H9 (cell line): ENCODE measurements at regions not wholly inside any gene's neighbourhood (a gene's known extent, or its start where the extent isn't known, plus 50 kb on each side); places are given as distances from the start of the nearest gene placed in this dataset.

ENCODE experiments used
- DNase-seq: peaks from one replicate; pipeline ENCODE4 v3.0.0-alpha.2; 2017
- H2AFZ ChIP-seq: one replicate; pipeline ENCODE4 v1.6.1; 2013; ENCODE audit warnings: mild to moderate bottlenecking, low read length, control low read depth, moderate library complexity
- H2AK5ac ChIP-seq: 2 replicates; pipeline ENCODE4 v1.6.1; 2013; ENCODE audit warnings: low read length, control low read depth, mixed read lengths; ENCODE audit not compliant: insufficient read length
- H2BK120ac ChIP-seq: one replicate; pipeline ENCODE4 v1.6.1; 2013; ENCODE audit warnings: low read depth, mild to moderate bottlenecking, low read length, control low read depth, inconsistent platforms; ENCODE audit not compliant: poor library complexity, severe bottlenecking
- H2BK12ac ChIP-seq: 2 replicates; pipeline ENCODE4 v1.6.1; 2013; ENCODE audit warnings: low read length, control low read depth, mixed read lengths, low read depth; ENCODE audit not compliant: insufficient read length
- H2BK15ac ChIP-seq: 2 replicates; pipeline ENCODE4 v1.6.1; 2013; ENCODE audit warnings: low read depth, low read length, control low read depth
- H2BK20ac ChIP-seq: one replicate; pipeline ENCODE4 v1.6.1; 2013; ENCODE audit warnings: low read depth, mild to moderate bottlenecking, low read length, control low read depth, inconsistent platforms; ENCODE audit not compliant: poor library complexity, severe bottlenecking
- H2BK5ac ChIP-seq: 2 replicates; pipeline ENCODE4 v1.6.1; 2013; ENCODE audit warnings: low read length, control low read depth, mixed read lengths; ENCODE audit not compliant: insufficient read length
- H3K14ac ChIP-seq: 2 replicates; pipeline ENCODE4 v1.6.1; 2013; ENCODE audit warnings: low read length, control low read depth; ENCODE audit not compliant: insufficient read depth
- H3K18ac ChIP-seq: 2 replicates; pipeline ENCODE4 v1.6.1; 2013; ENCODE audit warnings: low read depth, mild to moderate bottlenecking, mixed read lengths, low read length, control low read depth; ENCODE audit not compliant: insufficient read length
- H3K23ac ChIP-seq: 2 replicates; pipeline ENCODE4 v1.6.1; 2013; ENCODE audit warnings: low read length, control low read depth, mixed read lengths, low read depth; ENCODE audit not compliant: insufficient read length
- H3K23me2 ChIP-seq: 2 replicates; pipeline ENCODE4 v1.6.1; 2013; ENCODE audit warnings: low read depth, mild to moderate bottlenecking, mixed read lengths, low read length, control low read depth; ENCODE audit not compliant: insufficient read length, poor library complexity, severe bottlenecking
- H3K27ac ChIP-seq: 2 replicates; pipeline ENCODE4 v1.5.1; 2013; ENCODE audit warnings: low read length, control low read depth, mixed read lengths, low read depth; ENCODE audit not compliant: insufficient read length
- H3K27me3 ChIP-seq: 2 replicates; pipeline ENCODE4 v1.6.1; 2013; ENCODE audit warnings: low read length, control low read depth, inconsistent platforms; ENCODE audit not compliant: insufficient read depth
- H3K4ac ChIP-seq: 2 replicates; pipeline ENCODE4 v1.6.1; 2013; ENCODE audit warnings: low read depth, mild to moderate bottlenecking, control low read depth, inconsistent platforms, low read length, moderate library complexity
- H3K4me1 ChIP-seq: 2 replicates; pipeline ENCODE4 v1.6.1; 2013; ENCODE audit warnings: low read length, control low read depth, inconsistent platforms; ENCODE audit not compliant: insufficient read depth
- H3K4me2 ChIP-seq: 2 replicates; pipeline ENCODE4 v1.6.1; 2013; ENCODE audit warnings: low read length, control low read depth, mixed read lengths; ENCODE audit not compliant: insufficient read length, insufficient read depth
- H3K56ac ChIP-seq: 2 replicates; pipeline ENCODE4 v1.6.1; 2013; ENCODE audit warnings: low read depth, mild to moderate bottlenecking, mixed read lengths, low read length, control low read depth; ENCODE audit not compliant: insufficient read length
- H3K79me1 ChIP-seq: 2 replicates; pipeline ENCODE4 v1.6.1; 2013; ENCODE audit warnings: low read depth, mild to moderate bottlenecking, moderate library complexity, low read length, control low read depth, inconsistent platforms; ENCODE audit not compliant: insufficient read depth, poor library complexity, severe bottlenecking
- H3K79me2 ChIP-seq: 2 replicates; pipeline ENCODE4 v1.6.1; 2013; ENCODE audit warnings: low read length, control low read depth, inconsistent platforms; ENCODE audit not compliant: insufficient read depth
- H3K9ac ChIP-seq: 2 replicates; pipeline ENCODE4 v1.6.1; 2013; ENCODE audit warnings: low read length, control low read depth, mixed read lengths; ENCODE audit not compliant: insufficient read length; ENCODE audit errors: extremely low read depth
- H3K9me3 ChIP-seq: one replicate; pipeline ENCODE4 v1.6.1; 2013; ENCODE audit warnings: low read depth, low read length, inconsistent platforms; ENCODE audit not compliant: control insufficient read depth
- H3T11ph ChIP-seq: one replicate; pipeline ENCODE4 v1.6.1; 2013; ENCODE audit warnings: mild to moderate bottlenecking, low read length, control low read depth, inconsistent platforms
- H4K20me1 ChIP-seq: one replicate; pipeline ENCODE4 v1.6.1; 2013; ENCODE audit not compliant: control insufficient read depth, insufficient read length, insufficient read depth
- H4K5ac ChIP-seq: 2 replicates; pipeline ENCODE4 v1.6.1; 2013; ENCODE audit warnings: low read depth, mild to moderate bottlenecking, mixed read lengths, low read length, control low read depth; ENCODE audit not compliant: insufficient read length
- H4K8ac ChIP-seq: replicated peaks from 2 replicates; pipeline ENCODE4 v1.6.1; 2013; ENCODE audit warnings: low read length, control low read depth, mixed read lengths, low read depth; ENCODE audit not compliant: insufficient read length
- H4K91ac ChIP-seq: 2 replicates; pipeline ENCODE4 v1.6.1; 2013; ENCODE audit warnings: low read depth, mild to moderate bottlenecking, moderate library complexity, mixed read lengths, low read length, control low read depth; ENCODE audit not compliant: insufficient read length
- H3K27ac Mint-ChIP-seq, 3 experiments: 2 replicates in 2 of 3; 3 replicates in 1 of 3; pipeline ENCODE4 v1.8.0; 2020 to 2021; ENCODE audit warnings: mixed read lengths in 3 of 3, mild to moderate bottlenecking in 1 of 3, moderate library complexity in 1 of 3
- H3K27me3 Mint-ChIP-seq: 2 replicates; pipeline ENCODE4 v1.8.0; 2021; ENCODE audit warnings: low read depth, mild to moderate bottlenecking, moderate library complexity, mixed read lengths
- H3K36me3 Mint-ChIP-seq, 3 experiments: 2 replicates in 2 of 3; 3 replicates in 1 of 3; pipeline ENCODE4 v1.8.0; 2020 to 2021; ENCODE audit warnings: low read depth in 3 of 3, mixed read lengths in 3 of 3; ENCODE audit not compliant: insufficient read depth in 1 of 3
- H3K4me1 Mint-ChIP-seq, 2 experiments: 2 replicates each; pipeline ENCODE4 v1.8.0; 2020; ENCODE audit warnings: mixed read lengths in 2 of 2
- H3K4me3 Mint-ChIP-seq, 2 experiments: 2 replicates in 1 of 2; 3 replicates in 1 of 2; pipeline ENCODE4 v1.8.0; 2020 to 2021; ENCODE audit warnings: mild to moderate bottlenecking in 2 of 2, mixed read lengths in 2 of 2, moderate library complexity in 1 of 2
- H3K9me3 Mint-ChIP-seq, 2 experiments: 2 replicates in 1 of 2; 3 replicates in 1 of 2; pipeline ENCODE4 v1.8.0; 2020; ENCODE audit warnings: mild to moderate bottlenecking in 2 of 2, mixed read lengths in 2 of 2, moderate library complexity in 1 of 2
- CTCF ChIP-seq: fragments of 200-600 bp; sonication (generic); conservative IDR thresholded peaks from 3 replicates; pipeline ENCODE4 v1.8.0; 2021; ENCODE audit warnings: antibody characterized with exemption, mild to moderate bottlenecking
- WGBS: extraction: QIAGEN DNeasy Blood & Tissue Kit; methylation state at CpG from one replicate; pipeline ENCODE4 v1.1.7; 2013; ENCODE audit warnings: missing lambda C conversion rate, low lambda C conversion rate, mixed read lengths; ENCODE audit not compliant: insufficient read length; ENCODE audit errors: extremely low coverage; 5-methylcytosine and 5-hydroxymethylcytosine counted together

- Histone ChIP-seq H3K27me3 (no peaks in the 10 kb centered on the region), H4K8ac (no peak overlapping the region), H4K5ac (no peak overlapping the region), H3K23me2 (no peaks in the 10 kb centered on the region), H2BK5ac (no peak overlapping the region), H3K14ac (0 out of 2 replicates have a peak overlapping the region, but pooled peaks have one; percentile 51), H3K56ac (no peak overlapping the region), H3T11ph (no peak overlapping the region), H2BK20ac (no peak overlapping the region), H4K20me1 (no peaks in the 10 kb centered on the region), H3K27ac (no peak overlapping the region), H3K9me3 (no peaks in the 10 kb centered on the region), H3K23ac (no peak overlapping the region), H3K9ac (no peak overlapping the region), H3K4me2 (no peak overlapping the region), H2AFZ (no peak overlapping the region), H2BK120ac (no peak overlapping the region), H3K18ac (no peak overlapping the region), H3K4me1 (peaks cover 25% of the 10 kb centered on the region), H2AK5ac (no peak overlapping the region), H2BK15ac (no peak overlapping the region), H4K91ac (no peak overlapping the region), H2BK12ac (no peak overlapping the region), H3K4ac (no peak overlapping the region), H3K79me2 (no peaks in the 10 kb centered on the region), H3K79me1 (no peaks in the 10 kb centered on the region)
- no CpG with 5 or more reads among the region's 1 CpG for WGBS
- TF ChIP-seq CTCF = no peak
- H3K9me3 Mint-ChIP-seq = no peaks in the 10 kb centered on the region
- no peak for DNase-seq
- peak overlapping the region in 2 of 3 experiments; percentile 29 to 98; a peak in 2 of 7 replicates for H3K27ac Mint-ChIP-seq
- H3K27me3 Mint-ChIP-seq = no peaks in the 10 kb centered on the region
- H3K36me3 Mint-ChIP-seq = no peaks in the 10 kb centered on the region
- H3K4me3 Mint-ChIP-seq = no peak overlapping the region
- peaks cover 52 to 57% of the 10 kb centered on the region in 2 experiments for H3K4me1 Mint-ChIP-seq
These were observed 113.2 kb downstream of the B3GNT2 start for GRCh38 chr2:62309081-62309464.
